Motor neuron (in vitro differentiated cells): ENCODE measurements at regions not wholly inside any gene's neighbourhood (a gene's known extent, or its start where the extent isn't known, plus 50 kb on each side); places are given as distances from the start of the nearest gene placed in this dataset.
"Not testable (repeated sequence)": the region's sequence is repeated elsewhere in the genome, so short reads cannot be mapped to it uniquely, and the experiment has no call there.

ENCODE experiments used
- ATAC-seq, 8 experiments: fragments of 200-7000 bp; cut with Tn5 transposase; replicated peaks in 6 of 8; 2 replicates each; pipeline ENCODE4 v1.8.0; 2021; ENCODE audit warnings: mild to moderate bottlenecking in 8 of 8, moderate library complexity in 8 of 8
- H3K27ac ChIP-seq, 2 donors: fragments of 250-450 bp; sonication (Bioruptor Pico); 2 replicates each; pipeline ENCODE4 v1.9.0; 2021; ENCODE audit warnings: antibody characterized with exemption in 2 of 2, mild to moderate bottlenecking in 2 of 2, moderate library complexity in 1 of 2
- H3K4me1 ChIP-seq, 2 donors: fragments of 250-450 bp; sonication (Bioruptor Pico); replicated peaks in 1 of 2; 2 replicates each; pipeline ENCODE4 v1.6.1; 2021; ENCODE audit warnings: antibody characterized with exemption in 2 of 2, mild to moderate bottlenecking in 2 of 2, moderate library complexity in 1 of 2
- H3K4me3 ChIP-seq, 5 donors: fragments of 250-450 bp; sonication (Bioruptor Pico); 2 replicates each; pipeline ENCODE4 v1.9.0; 2021; ENCODE audit warnings: antibody characterized with exemption in 5 of 5, mild to moderate bottlenecking in 5 of 5, moderate library complexity in 4 of 5
- WGBS, 10 experiments: fragments of 450-650 bp; shearing (Covaris generic); methylation state at CpG; one replicate each; pipeline ENCODE4 v1.0.0; 2022; 5-methylcytosine and 5-hydroxymethylcytosine counted together
- in situ Hi-C, 9 experiments: fragments of 400-800 bp; cut with MboI; loops; one replicate each; pipeline ENCODE4 v1.15.0; 2021; ENCODE audit warnings: low sequenced_read_pairs in 9 of 9, low pct_unique_long_range_greater_than_20kb in 2 of 9; ENCODE audit not compliant: unreplicated experiment in 9 of 9

- WGBS, 10 experiments, result 65 to 100% (median 93%) methylated on average over 2 to 10 of the region's 10 CpGs
- Histone ChIP-seq H3K27ac (no peak overlapping the region), H3K4me1 (no peaks in the 10 kb centered on the region), H3K4me3 (no peak overlapping the region)
- in situ Hi-C loops, result no loop called here
- no peak for ATAC-seq
Observed at GRCh38 chr5:82537687-82538306, 259.6 kb upstream of the RPS23 start.

- in situ Hi-C loops, result no loop called here
- 0 to 100% (median 83%) methylated on average over 1 of the region's 1 CpG; no CpG with 5 or more reads in 3 of the 10 experiments for WGBS, 10 experiments
Observed at GRCh38 chr5:82534986-82535385, 256.8 kb upstream of the RPS23 start.

DNA sequence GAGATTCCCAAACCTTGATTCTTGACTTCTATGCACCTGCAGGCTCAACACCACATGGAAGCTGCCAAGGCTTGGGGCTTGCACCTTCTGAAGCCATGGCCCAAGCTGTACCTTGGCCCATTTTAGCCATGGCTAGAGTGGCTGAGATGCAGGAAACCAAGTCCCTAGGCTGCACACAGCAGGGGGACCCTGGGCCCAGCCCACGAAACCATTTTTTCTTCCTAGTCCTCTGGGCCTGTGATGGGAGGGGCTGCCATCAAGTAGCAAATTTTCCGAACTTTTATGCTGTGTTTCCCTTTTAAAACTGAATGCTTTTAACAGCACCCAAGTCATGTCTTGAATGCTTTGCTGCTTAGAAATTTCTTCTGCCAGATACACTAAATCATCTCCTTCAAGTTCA lies 253.9 kb upstream of the RPS23 start:
- ATAC-seq, H3K27ac ChIP-seq, in situ Hi-C loops, H3K4me3 ChIP-seq, H3K4me1 ChIP-seq: not testable (repeated sequence)
- WGBS, 10 experiments, result 20 to 83% (median 66%) methylated on average over 1 to 2 of the region's 2 CpGs; no CpG with 5 or more reads in 2 of the 10 experiments

More at GRCh38 chr5:82534986-82535385, 256.8 kb upstream of the RPS23 start:
- Histone ChIP-seq H3K4me1 (no peaks in the 10 kb centered on the region), H3K27ac (no peak overlapping the region), H3K4me3 (no peak overlapping the region)
- ATAC-seq, result no peak

DNA sequence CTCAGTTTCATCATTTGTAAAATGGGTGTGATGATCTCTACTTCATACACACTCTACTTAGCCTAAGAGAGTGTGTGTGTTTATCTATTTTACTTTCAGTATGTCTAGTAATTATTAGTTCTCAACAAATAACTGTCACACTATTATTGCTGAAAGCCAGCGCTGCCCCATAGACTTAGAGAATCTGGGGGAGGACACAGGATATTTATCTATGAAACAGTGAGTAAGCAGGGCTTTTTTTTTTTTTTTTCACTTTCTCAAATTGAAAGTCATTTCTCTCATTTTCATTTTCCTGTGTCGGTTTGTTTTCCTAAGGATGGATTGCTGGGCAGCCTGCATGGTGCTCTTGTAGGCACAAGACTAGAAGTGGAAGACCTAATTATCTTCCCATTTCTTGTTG lies 248.4 kb upstream of the RPS23 start:
- 16 to 100% (median 69%) methylated on average over 1 to 2 of the region's 2 CpGs; no CpG with 5 or more reads in 2 of the 10 experiments for WGBS, 10 experiments
- H3K27ac ChIP-seq, result no peak overlapping the region
- no peak overlapping the region for H3K4me3 ChIP-seq
- ATAC-seq, result no peak
- H3K4me1 ChIP-seq, result peaks cover 5 to 6% of the 10 kb centered on the region in 2 donors
- in situ Hi-C loops, result no loop called here

GRCh38 chr5:82525626-82526025 lies 247.5 kb upstream of the RPS23 start:
- Histone ChIP-seq H3K4me1 (peaks cover 5 to 6% of the 10 kb centered on the region in 2 donors), H3K4me3 (no peak overlapping the region), H3K27ac (no peak overlapping the region)
- WGBS, 10 experiments, result 17 to 100% (median 89%) methylated on average over 1 to 3 of the region's 3 CpGs; no CpG with 5 or more reads in 1 of the 10 experiments
- ATAC-seq, result no peak
- in situ Hi-C loops, result no loop called here

DNA sequence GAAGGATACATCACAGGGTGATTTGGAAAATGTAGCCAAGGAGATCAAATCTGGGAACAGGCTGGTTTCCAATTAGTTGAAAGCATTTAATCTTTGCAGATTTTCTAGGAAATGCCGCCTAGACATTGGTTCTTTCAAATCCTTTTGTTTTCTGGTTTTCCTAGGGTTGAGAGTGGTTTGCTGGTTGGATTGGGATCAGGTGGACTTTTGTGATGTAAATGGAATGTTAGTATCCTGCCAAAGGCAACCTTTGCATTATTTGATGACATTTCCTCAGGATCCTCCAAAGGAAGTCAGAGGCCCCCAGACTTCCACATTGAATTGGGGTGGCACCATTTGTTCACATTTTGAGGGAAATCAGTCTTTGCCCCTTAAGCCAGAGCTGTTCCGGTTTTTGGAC lies 245.5 kb upstream of the RPS23 start:
- H3K4me3 ChIP-seq, result no peak overlapping the region
- peaks cover 5 to 6% of the 10 kb centered on the region in 2 donors for H3K4me1 ChIP-seq
- in situ Hi-C loops, result no loop called here
- H3K27ac ChIP-seq, result no peak overlapping the region
- 47 to 100% (median 68%) methylated on average over 1 to 2 of the region's 2 CpGs; no CpG with 5 or more reads in 2 of the 10 experiments for WGBS, 10 experiments
- no peak for ATAC-seq

DNA sequence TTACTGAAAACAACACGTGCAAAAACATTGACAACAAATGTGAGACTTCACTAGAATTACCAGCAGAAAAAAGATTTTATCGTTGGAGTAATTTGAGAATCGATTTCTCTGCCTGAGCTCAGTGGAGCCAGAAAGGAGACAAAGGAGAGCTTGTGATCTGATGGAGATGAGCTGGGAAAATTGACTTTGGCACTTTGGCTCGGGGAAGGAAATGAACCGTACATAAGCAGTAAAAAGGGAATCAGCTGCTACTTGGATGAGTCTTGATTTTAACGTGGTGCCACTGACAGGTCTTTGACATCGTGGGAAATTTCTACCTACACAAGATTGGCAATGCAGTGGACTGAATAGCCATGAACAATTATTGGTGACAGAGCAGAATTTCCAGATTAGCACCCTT lies 244.7 kb upstream of the RPS23 start:
- in situ Hi-C loops, result no loop called here
- Histone ChIP-seq H3K4me1 (peaks cover 5 to 6% of the 10 kb centered on the region in 2 donors), H3K4me3 (no peak overlapping the region), H3K27ac (no peak overlapping the region)
- 29 to 86% (median 56%) methylated on average over 4 to 7 of the region's 7 CpGs; no CpG with 5 or more reads in 2 of the 10 experiments for WGBS, 10 experiments
- peak in 2 of 8 experiments; percentile 41 to 42 for ATAC-seq

DNA sequence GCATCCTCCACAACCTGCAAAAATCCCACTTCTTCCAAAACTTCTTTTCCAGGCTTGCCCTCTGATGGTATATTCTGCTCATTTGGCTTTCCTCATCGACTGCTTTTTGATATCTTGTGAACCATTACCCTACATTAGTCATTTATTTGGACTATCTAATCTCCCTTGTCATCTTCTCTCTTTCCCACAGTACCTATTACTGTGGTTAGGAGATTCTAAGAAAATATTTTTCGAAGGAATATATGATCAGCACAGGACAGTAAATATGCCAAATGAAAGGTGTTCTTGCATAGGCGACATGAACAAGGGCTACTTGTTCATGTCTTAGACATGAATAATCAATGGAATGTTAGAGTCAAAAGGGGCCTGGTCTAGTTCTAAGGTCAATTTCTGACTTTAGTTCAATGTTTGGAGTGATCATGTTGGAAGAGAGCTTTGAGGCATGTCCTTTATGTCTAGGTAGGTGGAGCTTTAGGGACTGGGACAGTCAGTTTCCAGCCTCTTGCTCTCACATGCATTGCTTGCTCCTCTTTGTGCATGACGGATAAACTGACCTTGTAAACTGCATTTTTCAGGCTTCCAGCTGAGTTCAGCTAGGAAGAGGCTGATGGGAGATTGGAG lies 243.4 kb upstream of the RPS23 start:
- in situ Hi-C loops, result no loop called here
- no peak for ATAC-seq
- H3K4me1 ChIP-seq, result peaks cover 7% of the 10 kb centered on the region in 2 donors
- no peak overlapping the region for H3K4me3 ChIP-seq
- 19 to 100% (median 76%) methylated on average over 2 to 4 of the region's 4 CpGs; no CpG with 5 or more reads in 2 of the 10 experiments for WGBS, 10 experiments
- H3K27ac ChIP-seq, result no peak overlapping the region

DNA sequence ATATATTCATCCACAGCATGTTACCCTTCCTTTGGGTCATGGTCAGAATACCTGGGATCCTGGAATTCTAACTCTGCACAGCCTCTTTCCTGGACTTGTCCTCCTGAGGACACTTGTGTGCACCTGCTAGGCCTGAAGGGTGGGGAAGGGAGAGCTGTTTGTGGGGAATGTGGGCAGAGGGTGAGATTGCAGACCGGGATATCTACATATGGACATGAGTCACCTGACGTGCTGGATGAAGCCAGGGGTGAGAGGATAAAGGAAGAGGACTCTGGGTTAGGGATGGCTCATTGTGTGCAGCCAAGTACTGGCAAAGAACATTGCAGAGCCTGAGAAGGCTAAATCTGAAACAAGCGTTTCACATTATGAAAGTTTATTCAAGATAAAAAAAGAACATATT lies 241.4 kb upstream of the RPS23 start:
- peaks cover 10 to 11% of the 10 kb centered on the region in 2 donors for H3K4me1 ChIP-seq
- WGBS, 10 experiments, result 0 to 100% (median 71%) methylated on average over 1 to 3 of the region's 3 CpGs; no CpG with 5 or more reads in 1 of the 10 experiments
- in situ Hi-C loops, result no loop called here
- H3K27ac ChIP-seq, result no peak overlapping the region
- H3K4me3 ChIP-seq, result no peak overlapping the region
- peak in 2 of 8 experiments; percentile 68 to 81 for ATAC-seq

DNA sequence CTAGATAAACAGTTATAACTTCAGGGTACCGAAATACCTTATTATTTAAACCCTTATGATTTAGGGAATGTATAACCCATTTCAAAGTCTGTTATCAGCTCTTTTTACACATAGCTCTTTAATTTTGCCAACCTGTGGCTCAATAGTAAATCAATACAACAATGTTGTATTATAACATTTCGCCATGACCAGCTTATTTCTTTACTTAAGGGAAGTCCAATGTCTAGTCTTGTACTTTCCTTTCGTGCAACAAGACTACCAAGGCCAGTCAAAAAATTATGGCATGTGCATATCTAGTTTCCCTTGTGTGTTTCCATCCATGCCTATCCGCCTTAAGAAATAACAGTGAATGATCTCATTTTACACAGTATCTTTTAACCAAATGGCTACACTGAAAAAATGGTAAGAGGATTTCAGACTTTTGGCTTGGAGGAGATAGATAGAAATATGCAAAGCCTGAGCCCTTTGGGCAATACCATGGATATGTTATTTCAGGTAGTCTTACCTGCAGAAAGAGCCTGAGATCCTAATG lies 239.5 kb upstream of the RPS23 start:
- no peak for ATAC-seq
- 6 to 100% (median 82%) methylated on average over 1 to 4 of the region's 4 CpGs for WGBS, 10 experiments
- H3K4me1 ChIP-seq, result peaks cover 12 to 14% of the 10 kb centered on the region in 2 donors
- no peak overlapping the region for H3K4me3 ChIP-seq
- in situ Hi-C loops, result no loop called here
- no peak overlapping the region for H3K27ac ChIP-seq

GRCh38 chr5:82513738-82514137 lies 235.6 kb upstream of the RPS23 start:
- Histone ChIP-seq H3K27ac (no peak overlapping the region), H3K4me1 (peaks cover 12 to 14% of the 10 kb centered on the region in 2 donors), H3K4me3 (no peak overlapping the region)
- WGBS, 10 experiments, result 0 to 98% (median 60%) methylated on average over 1 to 5 of the region's 5 CpGs; no CpG with 5 or more reads in 2 of the 10 experiments
- ATAC-seq, result peak in 6 of 8 experiments; percentile 20 to 69 (median 54)
- in situ Hi-C loops, result no loop called here

DNA sequence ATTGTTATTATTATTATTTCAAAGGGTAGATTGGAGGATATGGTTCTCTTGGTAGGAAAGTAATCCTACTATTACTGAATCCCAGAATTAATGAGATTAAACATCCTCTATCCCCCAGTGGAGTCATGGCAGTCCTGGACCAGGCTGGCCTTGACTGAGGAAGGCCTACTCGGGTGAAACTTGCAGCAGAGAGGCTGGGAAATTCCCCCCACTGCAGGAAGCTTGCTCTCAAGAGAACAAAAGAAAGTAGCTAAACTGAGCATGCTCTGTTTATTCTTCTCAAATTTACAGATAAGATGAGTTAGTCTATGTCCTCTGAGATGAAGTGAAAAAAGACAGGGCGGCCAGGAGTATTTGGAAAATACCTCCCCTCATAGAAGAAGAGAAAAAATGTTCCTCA lies 233.9 kb upstream of the RPS23 start:
- in situ Hi-C loops, result no loop called here
- Histone ChIP-seq H3K4me1 (peaks cover 12 to 14% of the 10 kb centered on the region in 2 donors), H3K27ac (no peak overlapping the region), H3K4me3 (no peak overlapping the region)
- ATAC-seq, result no peak
- 38 to 83% (median 60%) methylated on average over 1 to 2 of the region's 2 CpGs; no CpG with 5 or more reads in 1 of the 10 experiments for WGBS, 10 experiments

GRCh38 chr5:82511134-82511533 lies 233.0 kb upstream of the RPS23 start:
- ATAC-seq, result no peak
- Histone ChIP-seq H3K4me3 (no peak overlapping the region), H3K4me1 (peaks cover 7 to 10% of the 10 kb centered on the region in 2 donors), H3K27ac (no peak overlapping the region)
- in situ Hi-C loops, result no loop called here
- 27 to 93% (median 70%) methylated on average over 1 to 3 of the region's 3 CpGs; no CpG with 5 or more reads in 2 of the 10 experiments for WGBS, 10 experiments
